ENCODE measurements at regions not wholly inside any gene's neighbourhood (a gene's known extent, or its start where the extent isn't known, plus 50 kb on each side); places are given as distances from the start of the nearest gene placed in this dataset.
"Not testable (repeated sequence)": the region's sequence is repeated elsewhere in the genome, so short reads cannot be mapped to it uniquely, and the experiment has no call there.

GRCh38 chr16:21511315-21512210 is 87.8 kb upstream of the METTL9 start:
- TF ChIP-seq CTCF, POLR2A (IDR thresholded peaks at IDR 0.05): not testable (repeated sequence)
